D721Med (cell line): ENCODE measurements at regions not wholly inside any gene's neighbourhood (a gene's known extent, or its start where the extent isn't known, plus 50 kb on each side); places are given as distances from the start of the nearest gene placed in this dataset.

Experiments
- DNase-seq: peaks from one replicate; pipeline ENCODE4 v3.0.0; 2011; ENCODE audit warnings: low spot score; ENCODE audit not compliant: insufficient read length
- FAIRE-seq: peaks from 2 replicates; lab custom pipeline; 2011; peaks lifted over from hg19 to GRCh38; lab: Jason Lieb, UNC
- TF ChIP-seq, protein P1 (sequence below): IDR thresholded peaks from 2 replicates; pipeline ENCODE4 v1.5.1; 2012; ENCODE audit warnings: mild to moderate bottlenecking, control low read depth; ENCODE audit not compliant: insufficient read depth; ENCODE audit errors: missing control alignments

- TF ChIP-seq, protein P1, sequence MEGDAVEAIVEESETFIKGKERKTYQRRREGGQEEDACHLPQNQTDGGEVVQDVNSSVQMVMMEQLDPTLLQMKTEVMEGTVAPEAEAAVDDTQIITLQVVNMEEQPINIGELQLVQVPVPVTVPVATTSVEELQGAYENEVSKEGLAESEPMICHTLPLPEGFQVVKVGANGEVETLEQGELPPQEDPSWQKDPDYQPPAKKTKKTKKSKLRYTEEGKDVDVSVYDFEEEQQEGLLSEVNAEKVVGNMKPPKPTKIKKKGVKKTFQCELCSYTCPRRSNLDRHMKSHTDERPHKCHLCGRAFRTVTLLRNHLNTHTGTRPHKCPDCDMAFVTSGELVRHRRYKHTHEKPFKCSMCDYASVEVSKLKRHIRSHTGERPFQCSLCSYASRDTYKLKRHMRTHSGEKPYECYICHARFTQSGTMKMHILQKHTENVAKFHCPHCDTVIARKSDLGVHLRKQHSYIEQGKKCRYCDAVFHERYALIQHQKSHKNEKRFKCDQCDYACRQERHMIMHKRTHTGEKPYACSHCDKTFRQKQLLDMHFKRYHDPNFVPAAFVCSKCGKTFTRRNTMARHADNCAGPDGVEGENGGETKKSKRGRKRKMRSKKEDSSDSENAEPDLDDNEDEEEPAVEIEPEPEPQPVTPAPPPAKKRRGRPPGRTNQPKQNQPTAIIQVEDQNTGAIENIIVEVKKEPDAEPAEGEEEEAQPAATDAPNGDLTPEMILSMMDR, result no peak
- no peak for FAIRE-seq
- DNase-seq, result no peak
Observed at GRCh38 chr5:124669956-124670721, 76.3 kb downstream of the ZNF608 start.

DNA sequence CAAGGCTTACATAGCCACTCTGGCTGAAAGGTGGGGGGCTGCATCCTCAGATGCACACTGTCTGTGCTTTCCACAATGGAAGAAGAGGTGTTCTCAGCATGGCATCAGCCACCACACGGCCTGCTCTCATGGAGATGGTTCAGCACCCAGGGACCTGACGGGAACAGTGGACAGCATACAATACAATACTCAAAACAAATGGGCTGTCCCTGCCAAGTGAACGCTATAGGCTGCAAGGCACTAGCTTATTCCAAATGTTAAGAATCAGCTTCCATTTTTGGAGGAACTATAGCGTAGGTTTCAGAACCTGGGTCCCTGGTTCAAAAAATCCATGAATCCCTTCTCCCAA is 77.2 kb downstream of the ZNF608 start:
- TF ChIP-seq, protein P1, result no peak
- FAIRE-seq (no peak), DNase-seq (no peak)

- no peak for FAIRE-seq
Observed at GRCh38 chr5:124668353-124669299, 77.8 kb downstream of the ZNF608 start.

GRCh38 chr5:124665625-124666024 is 80.8 kb downstream of the ZNF608 start:
- TF ChIP-seq, protein P1, result no peak
- DNase-seq (no peak), FAIRE-seq (no peak)

More at GRCh38 chr5:124668353-124669299, 77.8 kb downstream of the ZNF608 start:
- no peak for DNase-seq
- TF ChIP-seq, protein P1, result no peak

GRCh38 chr5:124665035-124665434 is 81.4 kb downstream of the ZNF608 start:
- TF ChIP-seq, protein P1, result no peak
- DNase-seq (no peak), FAIRE-seq (no peak)

- FAIRE-seq (no peak), DNase-seq (no peak)
- TF ChIP-seq, protein P1, result no peak
Observed at GRCh38 chr5:124664287-124664686, 82.2 kb downstream of the ZNF608 start.
